GM21423 (cell line): ENCODE measurements at regions not wholly inside any gene's neighbourhood (a gene's known extent, or its start where the extent isn't known, plus 50 kb on each side); places are given as distances from the start of the nearest gene placed in this dataset.
A peak's percentile ranks its signal among the peaks of the same experiment; 100 is the strongest.
"Not testable (repeated sequence)": the region's sequence is repeated elsewhere in the genome, so short reads cannot be mapped to it uniquely, and the experiment has no call there.

Experiments used
- ATAC-seq: cut with Tn5 transposase; IDR thresholded peaks from one replicate; pipeline ENCODE4 v1.9.1; 2021; ENCODE audit warnings: mild to moderate bottlenecking, moderate library complexity; ENCODE audit not compliant: unreplicated experiment

DNA sequence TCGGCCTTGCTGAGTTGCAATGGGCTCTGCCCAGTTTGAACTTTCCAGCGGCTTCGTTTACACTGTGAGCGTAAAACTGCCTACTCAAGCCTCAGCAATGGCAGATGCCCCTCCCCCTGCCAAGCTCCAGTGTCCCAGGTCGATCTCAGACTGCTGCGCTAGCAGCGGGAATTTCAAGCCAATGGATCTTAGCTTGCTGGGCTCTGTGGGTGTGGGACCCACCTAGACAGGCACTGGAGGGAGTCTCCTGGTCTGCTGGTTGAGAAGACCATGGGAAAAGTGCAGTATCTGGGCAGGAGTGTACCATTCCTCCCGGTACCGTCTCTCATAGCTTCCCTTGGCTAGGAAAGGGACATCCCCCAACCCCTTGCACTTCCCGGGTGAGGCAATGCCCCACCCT is 88.2 kb downstream of the KLHL28 start:
- no peak for ATAC-seq

DNA sequence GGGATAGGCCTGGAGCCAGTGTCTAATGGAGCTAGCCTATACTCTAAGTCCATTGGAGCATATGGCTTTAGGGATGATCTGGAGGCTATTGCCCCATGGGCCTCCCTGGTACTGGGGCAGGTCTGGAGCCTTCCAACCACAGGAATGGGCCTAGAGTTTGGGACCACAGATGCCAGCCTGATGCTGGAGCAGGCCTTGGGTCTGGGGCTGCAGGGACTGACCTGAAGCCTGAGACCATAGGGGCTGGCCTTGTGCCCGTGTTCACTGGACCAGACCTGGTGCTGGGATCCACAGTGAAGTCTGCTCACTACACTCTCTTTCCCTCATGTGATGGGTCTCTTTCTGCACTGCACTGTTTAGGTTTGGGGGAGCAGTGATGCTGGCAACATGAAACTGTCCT is 95.0 kb downstream of the KLHL28 start:
- no peak for ATAC-seq

- ATAC-seq: no peak
Measured at GRCh38 chr14:44866322-44866721, 95.4 kb downstream of the KLHL28 start.

DNA sequence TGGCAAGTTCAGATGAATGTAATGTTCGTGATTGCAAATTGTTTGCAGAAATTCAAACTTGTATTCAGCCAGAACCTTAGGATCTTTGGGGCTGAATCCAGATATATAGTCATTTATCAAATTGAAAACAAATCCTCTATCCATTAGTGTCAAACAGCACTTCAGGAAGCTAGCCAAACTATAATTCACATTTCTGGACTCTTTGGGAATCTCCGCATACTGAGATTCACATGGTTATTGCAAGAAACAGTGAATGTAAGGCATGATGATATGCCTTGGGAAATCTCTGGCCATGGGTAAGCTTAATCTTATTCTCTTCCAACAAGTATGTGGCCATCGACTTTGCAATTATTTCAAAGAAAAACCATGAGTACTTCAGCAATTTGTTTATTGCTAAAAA is 98.5 kb downstream of the KLHL28 start:
- ATAC-seq: no peak

GRCh38 chr14:44854114-44854513 is 107.6 kb downstream of the KLHL28 start:
- no peak for ATAC-seq

DNA sequence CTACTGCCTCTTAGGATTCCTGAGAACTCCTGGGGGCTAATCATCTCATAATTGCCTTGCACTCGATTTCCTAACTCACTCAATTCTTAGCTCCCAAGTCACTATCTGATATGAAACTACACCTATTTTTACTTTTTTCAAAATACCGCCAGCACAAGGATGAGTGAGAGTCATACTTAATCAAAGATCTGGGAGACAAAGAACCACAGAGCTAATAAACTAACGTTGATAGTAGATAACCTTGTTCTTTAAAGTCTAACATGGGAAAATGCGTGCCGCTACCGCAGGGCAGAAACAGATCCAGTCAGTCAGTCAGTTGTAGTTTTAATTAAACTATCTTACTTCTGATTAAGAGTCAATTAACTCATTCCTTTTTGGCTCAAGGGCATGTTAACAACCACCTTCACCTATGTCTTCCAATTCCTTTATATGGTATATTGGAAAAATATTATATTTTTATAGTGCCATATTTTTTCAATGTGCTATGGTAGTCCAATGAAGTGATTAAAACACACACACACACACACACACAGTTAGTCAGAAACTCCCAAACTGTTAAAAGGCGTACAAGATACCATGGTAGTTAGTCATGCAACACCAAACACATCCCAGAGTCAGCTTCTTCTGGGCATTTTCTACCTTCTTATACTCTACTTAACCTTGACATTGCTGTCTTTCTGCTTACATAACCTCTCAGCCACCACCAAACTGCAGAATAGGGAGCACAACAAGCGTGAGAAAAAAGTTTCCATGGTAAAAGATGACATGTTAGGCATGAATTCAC is 114.0 kb downstream of the KLHL28 start:
- ATAC-seq: no peak

DNA sequence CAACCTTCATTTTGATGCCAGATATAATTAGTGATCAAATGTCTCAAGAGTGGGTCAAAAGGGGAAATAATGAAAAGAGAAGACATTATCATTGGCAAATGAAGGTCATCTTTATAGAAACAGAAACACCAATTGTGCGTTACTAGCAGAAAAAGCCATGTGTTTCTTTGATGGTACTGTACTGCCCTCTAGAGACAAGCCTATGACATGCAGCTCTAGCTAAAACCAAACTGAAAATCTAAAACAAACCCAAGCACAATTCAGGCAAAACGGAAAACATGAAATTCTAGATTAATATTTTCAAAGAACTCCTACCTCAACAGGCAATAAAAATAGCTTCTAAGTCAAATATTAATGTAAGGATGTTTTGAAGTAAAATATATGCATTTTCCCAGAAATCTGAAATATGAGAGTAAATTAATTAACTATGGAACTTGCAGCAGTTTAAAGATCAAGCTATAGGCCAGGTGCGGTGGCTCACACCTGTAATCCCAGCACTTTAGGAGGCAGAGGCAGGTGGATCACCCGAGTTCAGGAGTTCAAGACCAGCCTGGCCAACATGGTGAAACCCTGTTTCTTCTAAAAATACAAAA is 115.4 kb downstream of the KLHL28 start:
- ATAC-seq: peak; percentile 71

GRCh38 chr14:44835928-44836327 is 125.8 kb downstream of the KLHL28 start:
- ATAC-seq: not testable (repeated sequence)

DNA sequence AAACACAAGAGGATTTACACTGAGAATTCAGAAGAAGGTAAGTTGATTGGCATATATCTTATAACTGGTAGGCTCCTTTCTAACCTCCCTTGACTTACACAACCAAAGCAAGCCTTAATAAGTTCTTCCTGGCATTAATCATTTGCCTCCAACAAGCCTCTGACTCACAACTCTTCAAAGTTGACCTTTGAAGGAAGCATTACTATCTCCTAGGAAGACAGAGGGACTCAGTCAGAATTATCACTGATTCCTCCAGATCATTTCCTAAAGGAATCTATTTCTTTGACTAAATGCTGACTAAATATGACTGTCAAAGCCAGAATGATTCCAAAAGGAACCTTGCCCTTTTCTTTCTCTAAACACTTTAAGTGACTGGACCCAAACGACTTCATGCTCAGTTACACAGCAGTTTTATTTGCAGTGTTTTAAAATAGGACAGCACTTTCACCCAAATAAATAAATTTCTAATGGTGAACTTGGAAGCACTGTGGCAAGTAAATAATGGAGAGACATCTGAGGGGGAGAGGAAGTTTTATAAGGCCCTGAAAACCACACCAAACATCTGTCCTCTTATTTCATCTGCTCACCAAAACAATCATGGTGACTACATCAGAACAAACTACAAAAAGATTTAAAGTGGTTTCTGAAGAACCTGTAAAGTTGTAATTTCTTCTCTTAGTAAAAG is 128.2 kb downstream of the KLHL28 start:
- no peak for ATAC-seq

DNA sequence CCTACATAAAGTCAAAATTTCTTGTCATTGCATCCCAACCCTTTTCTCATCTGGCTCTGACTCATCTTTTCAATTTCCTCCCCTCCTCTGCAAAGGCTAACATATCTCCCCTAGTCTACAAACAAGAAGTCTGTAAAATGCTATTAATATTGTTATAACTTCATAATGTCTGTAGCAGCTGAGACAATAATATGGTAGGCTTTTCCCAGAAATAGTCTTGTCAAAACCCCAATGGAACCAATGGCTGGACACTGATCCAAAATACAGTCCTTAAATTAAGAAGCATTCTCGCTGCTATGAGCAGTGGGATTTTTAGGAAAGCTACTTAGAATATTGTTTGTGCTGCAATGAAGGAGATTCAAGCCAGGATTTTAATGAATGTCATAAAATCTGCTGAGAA is 131.4 kb downstream of the KLHL28 start:
- ATAC-seq: no peak

DNA sequence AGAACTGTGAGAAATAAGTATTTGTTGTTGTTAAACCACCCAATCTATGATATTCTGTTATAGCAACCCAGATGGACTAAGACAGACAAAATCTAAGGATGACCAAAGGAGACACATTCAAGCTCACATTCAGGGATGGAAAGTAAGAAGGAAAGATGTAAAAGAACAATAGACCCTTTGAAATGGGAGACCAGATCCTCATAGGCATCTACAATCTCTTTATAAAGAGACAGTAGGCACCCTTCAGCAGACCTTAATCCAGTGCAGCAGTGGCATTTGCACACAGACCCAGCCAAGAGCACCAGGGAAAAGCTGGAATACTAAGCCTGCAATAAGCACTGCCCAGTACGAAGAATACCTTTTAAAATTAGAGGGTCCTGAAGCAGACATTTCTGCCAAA is 132.7 kb downstream of the KLHL28 start:
- ATAC-seq: no peak

- no peak for ATAC-seq
Measured at GRCh38 chr14:44828023-44828422, 133.7 kb downstream of the KLHL28 start.

DNA sequence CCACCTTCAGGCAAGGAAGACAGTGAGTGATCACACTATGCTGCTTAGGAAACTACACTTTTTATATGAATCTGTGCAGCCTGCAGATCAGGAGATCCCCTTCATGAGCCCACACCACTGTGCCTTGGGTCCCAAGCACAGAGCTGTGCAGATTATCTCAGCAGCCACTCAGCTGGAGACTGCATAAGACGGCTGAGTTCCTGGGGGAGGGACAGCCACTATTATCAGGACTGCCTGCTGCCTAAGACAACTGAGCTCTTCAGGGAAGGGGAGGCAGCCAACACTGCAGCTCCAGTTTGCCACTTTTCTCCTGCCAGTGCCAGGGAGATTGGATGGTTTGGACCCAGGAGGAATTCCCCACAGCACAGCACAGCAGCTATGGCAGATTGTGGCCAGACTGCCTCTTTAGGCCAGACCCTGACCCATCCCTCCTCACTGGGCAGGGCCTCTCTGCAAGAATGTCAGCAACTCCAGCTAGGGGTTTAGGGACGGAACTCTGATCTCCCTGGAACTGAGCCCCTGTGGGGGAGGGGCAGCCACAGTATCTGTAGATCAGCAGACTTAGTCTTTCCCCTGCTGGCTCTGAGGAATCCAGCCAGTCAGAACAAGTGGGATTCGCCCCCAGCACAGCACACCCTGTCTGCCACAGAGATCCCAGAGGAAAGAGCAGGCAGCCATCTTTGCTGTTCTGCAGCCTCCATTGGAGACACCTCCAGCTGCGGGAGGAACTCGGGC is 141.3 kb downstream of the KLHL28 start:
- no peak for ATAC-seq

- no peak for ATAC-seq
Measured at GRCh38 chr14:44814196-44814595, 147.6 kb downstream of the KLHL28 start.

DNA sequence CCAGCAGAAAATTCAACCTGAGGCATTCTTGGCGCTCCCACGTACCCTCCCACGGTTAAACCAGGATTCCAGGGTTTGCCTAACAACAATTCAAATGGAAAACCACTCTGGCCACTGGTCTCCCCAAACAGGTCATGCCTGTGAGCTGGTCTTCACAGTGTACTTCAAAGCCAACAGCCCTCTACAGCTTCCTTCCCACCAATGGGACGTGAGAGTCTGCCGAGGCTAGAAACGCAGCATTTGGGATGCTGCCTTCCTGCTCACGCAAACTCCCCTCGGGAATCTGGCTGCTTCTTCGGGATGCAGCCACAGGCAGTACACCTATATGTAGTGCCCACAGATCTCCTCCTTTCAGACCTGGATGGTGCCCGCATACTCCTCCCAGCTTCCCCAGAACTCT is 149.1 kb downstream of the KLHL28 start:
- no peak for ATAC-seq

GRCh38 chr14:44804391-44804790 is 157.4 kb downstream of the KLHL28 start:
- no peak for ATAC-seq

GRCh38 chr14:44803239-44803905 is 158.4 kb downstream of the KLHL28 start:
- peak; percentile 85 for ATAC-seq

- ATAC-seq: no peak
Measured at GRCh38 chr14:44798386-44799242, 163.1 kb downstream of the KLHL28 start.

DNA sequence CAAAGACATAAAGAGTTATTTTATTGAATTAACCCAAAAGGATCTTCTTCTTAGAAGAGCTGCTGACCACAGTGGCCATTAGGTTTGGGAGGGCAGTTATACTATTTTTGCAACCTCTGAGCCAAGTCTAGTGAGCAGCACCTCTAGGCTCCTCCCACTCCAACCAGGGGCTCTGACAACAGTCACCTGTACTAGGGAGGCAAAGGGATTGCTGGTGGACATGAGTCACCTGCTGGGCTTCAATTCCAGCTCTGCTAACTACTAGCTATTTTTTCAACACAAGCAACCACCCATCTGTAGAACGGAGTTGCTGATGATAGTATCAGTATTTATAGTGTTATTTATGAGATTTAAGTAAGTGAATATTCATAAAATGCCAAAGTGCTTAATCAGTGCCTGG is 166.0 kb downstream of the KLHL28 start:
- ATAC-seq: no peak

GRCh38 chr14:44791730-44792129 is 170.0 kb downstream of the KLHL28 start:
- ATAC-seq: no peak
